ENCODE measurements at regions not wholly inside any gene's neighbourhood (a gene's known extent, or its start where the extent isn't known, plus 50 kb on each side); places are given as distances from the start of the nearest gene placed in this dataset.

GRCh38 chr14:25220514-25220913 lies 170.6 kb upstream of the STXBP6 start:
- TF ChIP-seq CTCF (IDR thresholded peaks at IDR 0.05) (no peak), POLR2AphosphoS5 (IDR thresholded peaks at IDR 0.05) (no peak)

All from prostate gland (tissue), 2 donors.